ENCODE measurements at regions not wholly inside any gene's neighbourhood (a gene's known extent, or its start where the extent isn't known, plus 50 kb on each side); places are given as distances from the start of the nearest gene placed in this dataset.
"Not testable (repeated sequence)": the region's sequence is repeated elsewhere in the genome, so short reads cannot be mapped to it uniquely, and the experiment has no call there.

GRCh38 chr3:95629802-95630201 is 1184.6 kb upstream of the EPHA6 start:
- no peak for DNase-seq (ENCODE audit: low spot score)

- DNase-seq (ENCODE audit: low spot score), result no peak
Measured at GRCh38 chr3:95645291-95645690, 1169.1 kb upstream of the EPHA6 start.

- DNase-seq (ENCODE audit: low spot score), result no peak
Measured at GRCh38 chr3:95654570-95655362, 1159.6 kb upstream of the EPHA6 start.

DNA sequence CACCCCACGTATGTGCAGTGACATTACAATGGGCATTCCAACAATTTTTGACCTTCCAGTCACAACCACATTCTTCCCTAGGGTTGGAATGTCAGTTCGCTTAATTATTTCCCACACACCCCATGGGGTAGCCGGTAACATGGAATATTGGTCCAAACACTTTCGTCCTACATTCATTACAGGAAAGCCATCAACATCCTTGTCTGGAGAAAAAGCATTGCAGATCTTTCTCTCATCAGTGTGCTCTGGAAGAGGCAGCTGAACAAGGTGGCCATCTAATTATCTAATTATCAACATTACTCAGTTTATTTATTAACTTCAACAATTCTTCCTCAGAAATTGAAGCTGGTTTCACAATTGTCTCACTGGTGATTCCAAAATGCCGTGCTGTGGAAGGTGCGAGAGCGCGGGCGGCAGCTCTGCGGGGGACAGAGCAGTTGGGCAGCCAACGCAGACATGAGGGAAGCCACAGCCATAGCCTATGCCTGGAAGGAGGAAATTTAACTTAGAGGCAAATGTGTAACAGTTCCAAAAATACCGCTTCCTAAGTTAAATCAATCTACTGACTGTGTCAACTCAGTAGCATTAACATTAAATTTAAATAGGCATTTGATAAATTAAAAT is 1158.9 kb upstream of the EPHA6 start:
- no peak for DNase-seq (ENCODE audit: low spot score)

DNA sequence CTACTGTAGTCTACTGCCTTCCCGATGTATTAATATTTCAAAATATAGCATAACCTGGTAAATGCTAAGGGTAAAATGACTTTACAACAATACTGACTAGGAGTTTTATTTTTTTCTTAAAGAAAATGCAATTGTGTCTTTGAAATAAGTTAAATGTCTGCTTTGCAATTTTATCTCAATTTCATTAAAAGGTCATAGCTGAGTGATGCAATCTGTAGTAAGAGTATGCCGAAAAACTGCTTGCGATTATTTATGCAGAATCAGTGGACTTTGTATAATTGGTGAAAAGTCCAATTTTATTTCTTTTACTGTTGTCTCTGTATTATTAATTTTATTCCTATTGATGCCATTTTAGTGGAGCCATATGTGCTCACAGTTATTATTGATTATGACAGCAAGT is 1143.6 kb upstream of the EPHA6 start:
- no peak for DNase-seq (ENCODE audit: low spot score)

DNA sequence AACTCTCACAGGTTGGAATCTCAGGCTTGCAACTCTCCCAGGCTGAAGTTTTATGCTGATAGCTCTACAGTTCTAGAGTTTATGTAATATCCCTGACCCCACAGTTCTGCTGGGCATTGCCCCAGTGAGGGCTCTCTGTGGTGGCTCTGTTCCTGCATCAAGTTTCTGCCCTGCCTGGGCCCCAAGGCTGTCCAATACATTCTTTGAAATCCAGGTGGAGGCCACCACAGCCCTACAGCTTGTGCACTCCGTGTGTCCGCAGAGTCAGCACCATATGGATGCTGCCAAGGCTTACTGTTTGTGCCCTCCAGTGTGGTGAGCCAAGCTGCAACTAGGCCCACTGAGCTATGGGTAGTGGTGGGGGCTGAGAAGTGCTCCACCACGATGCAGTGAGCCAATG is 1141.2 kb upstream of the EPHA6 start:
- DNase-seq (ENCODE audit: low spot score), result no peak

DNA sequence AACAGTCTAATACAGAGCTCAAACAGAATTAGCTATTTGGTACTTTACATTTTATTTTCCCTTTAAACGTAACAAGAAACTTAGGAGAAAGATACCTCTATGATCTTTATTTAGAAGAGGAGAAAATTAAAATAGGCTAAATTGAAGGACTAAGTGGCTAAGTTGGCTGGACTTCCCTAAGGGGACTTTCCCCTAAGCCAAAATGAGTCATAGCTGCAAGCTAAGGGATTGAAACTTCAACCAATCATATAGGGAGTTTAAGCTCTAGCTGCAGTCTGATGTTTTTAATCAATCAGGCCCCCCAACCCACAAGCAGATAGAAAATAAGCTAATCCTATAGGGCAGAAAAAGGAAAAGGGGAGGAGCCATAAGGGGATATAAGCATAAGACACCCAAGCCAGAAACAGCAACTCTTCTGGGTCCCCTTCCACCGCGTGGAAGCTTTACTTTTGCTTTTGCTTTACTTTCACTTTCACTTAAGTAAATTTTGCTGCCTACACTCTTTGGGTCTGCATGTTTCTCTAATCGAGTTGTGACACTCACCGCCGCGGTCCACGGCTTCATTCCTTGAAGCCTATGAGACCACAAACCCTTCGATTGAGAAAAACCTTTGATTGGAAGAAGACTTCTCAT is 1108.5 kb upstream of the EPHA6 start:
- no peak for DNase-seq (ENCODE audit: low spot score)

- no peak for DNase-seq (ENCODE audit: low spot score)
Measured at GRCh38 chr3:95707268-95707667, 1107.1 kb upstream of the EPHA6 start.

DNA sequence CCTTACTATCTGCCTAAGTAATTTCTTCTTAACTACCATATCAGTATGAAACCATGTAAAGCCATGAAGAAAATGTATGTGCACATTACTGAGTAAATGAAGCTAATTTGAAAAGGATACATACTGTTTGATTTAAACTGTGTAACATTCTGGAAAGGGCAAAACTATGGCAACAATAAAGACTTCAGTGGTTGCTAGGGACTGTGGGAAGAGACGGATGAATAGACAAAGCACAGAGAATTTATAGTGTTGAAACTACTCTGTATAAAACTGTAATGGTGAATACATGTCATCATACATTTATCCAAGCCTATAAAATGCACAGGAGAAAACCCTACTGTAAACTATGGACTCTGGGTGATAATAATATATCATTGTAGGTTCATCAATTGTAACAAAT is 1103.7 kb upstream of the EPHA6 start:
- DNase-seq (ENCODE audit: low spot score), result no peak

DNA sequence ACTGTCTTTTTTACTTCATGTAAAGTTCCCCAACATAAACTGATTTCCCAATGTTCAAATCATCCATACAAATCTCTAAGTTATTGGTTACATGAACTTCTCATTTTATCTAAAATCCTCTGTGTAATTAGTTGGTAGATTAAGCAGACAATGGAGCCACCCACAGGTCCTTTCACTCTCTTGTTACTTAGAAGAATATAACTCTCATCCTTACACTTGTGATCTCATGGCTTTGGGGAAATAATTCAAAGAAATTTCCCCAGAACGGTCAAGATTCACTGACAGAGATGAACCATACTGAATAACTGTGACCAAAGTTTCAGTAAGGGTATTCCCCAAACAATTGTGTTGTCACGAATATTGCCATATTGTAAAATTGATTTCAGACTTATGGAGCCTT is 1102.6 kb upstream of the EPHA6 start:
- DNase-seq (ENCODE audit: low spot score), result no peak

GRCh38 chr3:95715128-95715527 is 1099.3 kb upstream of the EPHA6 start:
- DNase-seq (ENCODE audit: low spot score), result no peak

GRCh38 chr3:95717048-95717447 is 1097.3 kb upstream of the EPHA6 start:
- DNase-seq (ENCODE audit: low spot score), result no peak

DNA sequence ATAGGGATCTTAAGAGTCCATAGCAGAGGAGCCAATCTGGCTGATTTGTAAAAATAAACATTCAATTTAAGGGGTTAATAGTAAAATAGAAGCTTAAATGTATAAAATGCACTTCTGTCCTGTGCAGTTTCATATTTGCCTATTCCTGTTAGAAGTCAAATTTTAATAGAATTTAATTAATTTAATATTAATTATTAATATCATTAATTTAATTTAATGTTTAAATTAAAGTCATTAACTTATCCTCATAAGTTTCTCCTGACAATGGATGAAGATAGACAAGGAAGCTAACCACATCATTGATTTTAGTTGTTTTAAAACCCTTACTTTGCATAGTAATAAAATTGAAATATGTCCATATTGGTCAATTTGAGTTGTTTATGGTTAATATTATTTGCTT is 1096.2 kb upstream of the EPHA6 start:
- DNase-seq (ENCODE audit: low spot score), result no peak

DNA sequence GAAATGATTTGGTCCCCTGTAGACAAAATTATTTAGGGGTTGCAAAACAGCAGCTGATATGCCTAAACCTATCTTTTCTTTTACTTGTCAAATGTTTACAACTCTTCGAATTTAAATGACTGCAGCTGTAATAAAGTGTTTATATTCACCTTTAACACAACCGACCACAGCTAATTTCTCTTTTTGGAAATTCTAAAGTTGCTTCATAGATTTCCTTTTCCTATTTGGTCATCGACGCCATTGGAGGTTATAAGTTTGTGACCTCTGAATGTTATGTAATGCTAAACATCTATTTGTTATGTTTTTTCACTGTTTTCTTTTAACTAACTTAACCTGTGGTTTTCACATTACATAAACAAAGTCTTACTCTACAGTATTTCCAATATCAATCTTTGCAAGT is 1094.9 kb upstream of the EPHA6 start:
- DNase-seq (ENCODE audit: low spot score), result no peak

DNA sequence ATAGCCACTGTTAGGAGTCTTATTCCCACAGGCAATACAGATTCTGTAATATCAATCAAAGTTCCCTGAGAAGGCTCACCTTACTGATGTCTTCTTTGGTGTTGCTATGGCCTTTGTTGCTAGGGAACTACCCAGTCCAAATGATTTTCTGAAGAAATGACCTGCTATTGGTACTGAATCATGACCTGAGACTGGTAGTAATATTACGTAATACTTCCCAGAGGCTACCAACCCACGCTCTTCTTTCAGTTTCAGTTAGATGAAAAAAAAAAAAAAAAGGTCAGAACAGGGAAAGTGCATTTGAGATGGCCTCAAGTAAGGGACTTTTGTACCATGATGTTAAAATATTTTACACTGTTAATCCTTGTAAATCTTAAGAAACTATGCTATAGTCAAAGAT is 1092.5 kb upstream of the EPHA6 start:
- DNase-seq (ENCODE audit: low spot score), result no peak

- DNase-seq (ENCODE audit: low spot score), result no peak
Measured at GRCh38 chr3:95725770-95726169, 1088.6 kb upstream of the EPHA6 start.

- no peak for DNase-seq (ENCODE audit: low spot score)
Measured at GRCh38 chr3:95731753-95732152, 1082.6 kb upstream of the EPHA6 start.

DNA sequence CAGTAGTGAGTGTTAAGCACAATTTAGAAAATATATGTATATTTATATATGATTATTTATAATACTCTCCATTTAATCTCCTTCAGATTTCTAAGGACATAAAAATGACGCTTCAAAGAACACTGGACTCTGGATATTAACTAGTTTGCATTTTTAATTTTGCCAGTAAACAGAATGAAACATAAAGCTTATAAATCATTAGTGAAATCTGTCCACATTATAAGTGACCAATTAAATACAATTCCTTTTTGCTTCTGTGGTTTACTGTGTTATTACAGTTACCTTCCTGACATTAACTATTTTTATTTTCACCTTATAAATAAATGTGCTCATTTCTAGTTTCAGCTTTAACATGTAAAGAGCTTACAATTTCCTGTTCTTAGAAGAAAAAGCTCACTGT is 1081.1 kb upstream of the EPHA6 start:
- no peak for DNase-seq (ENCODE audit: low spot score)

- DNase-seq (ENCODE audit: low spot score), result no peak
Measured at GRCh38 chr3:95738045-95738444, 1076.3 kb upstream of the EPHA6 start.

DNA sequence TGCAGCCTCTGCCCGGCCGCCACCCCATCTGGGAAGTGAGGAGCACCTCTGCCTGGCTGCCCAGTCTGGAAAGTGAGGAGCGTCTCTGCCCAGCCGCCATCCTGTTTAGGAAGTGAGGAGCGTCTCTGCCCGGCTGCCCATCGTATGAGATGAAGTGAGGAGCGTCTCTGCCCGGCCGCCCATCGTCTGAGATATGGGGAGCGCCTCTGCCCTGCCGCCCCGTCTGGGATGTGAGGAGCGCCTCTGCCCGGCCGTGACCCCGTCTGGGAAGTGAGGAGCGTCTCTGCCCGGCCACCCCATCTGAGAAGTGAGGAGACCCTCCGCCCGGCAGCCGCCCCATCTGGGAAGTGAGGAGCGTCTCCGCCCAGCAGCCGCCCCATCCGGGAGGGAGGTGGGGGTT is 1069.5 kb upstream of the EPHA6 start:
- DNase-seq (ENCODE audit: low spot score), result not testable (repeated sequence)

- no peak for DNase-seq (ENCODE audit: low spot score)
Measured at GRCh38 chr3:95750097-95750496, 1064.3 kb upstream of the EPHA6 start.

DNA sequence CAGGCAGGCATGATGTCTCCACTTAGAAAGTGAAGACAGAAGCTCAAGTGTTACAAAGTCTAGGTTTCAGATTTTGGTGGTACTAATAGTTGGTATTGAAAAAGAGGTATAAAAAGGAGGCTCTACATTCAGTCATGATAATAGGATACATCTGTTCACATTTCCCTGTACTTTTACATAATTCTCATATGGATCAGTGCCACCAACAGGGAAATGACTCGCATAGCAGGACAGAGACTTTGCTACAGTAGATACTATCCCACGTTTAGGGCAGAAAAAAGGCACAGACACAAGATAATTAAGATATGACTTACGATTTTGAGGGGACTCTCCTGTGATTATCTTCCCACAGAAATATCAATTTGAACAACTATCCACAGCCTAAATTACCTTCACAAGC is 1062.9 kb upstream of the EPHA6 start:
- DNase-seq (ENCODE audit: low spot score), result no peak

GRCh38 chr3:95752199-95752598 is 1062.2 kb upstream of the EPHA6 start:
- no peak for DNase-seq (ENCODE audit: low spot score)

- DNase-seq (ENCODE audit: low spot score), result no peak
Measured at GRCh38 chr3:95758707-95759106, 1055.7 kb upstream of the EPHA6 start.
